Tibial artery (tissue), 4 donors: ENCODE measurements at regions not wholly inside any gene's neighbourhood (a gene's known extent, or its start where the extent isn't known, plus 50 kb on each side); places are given as distances from the start of the nearest gene placed in this dataset.

ENCODE experiments used
- DNase-seq, 2 donors: peaks; one replicate each; pipeline ENCODE4 v3.0.0-alpha.2; 2019
- H3K27ac ChIP-seq, 2 donors: fragments of 200-600 bp; sonication (generic) in 1 of 2; 1 replicate in 1 of 2; 2 replicates in 1 of 2; pipeline ENCODE4 v1.5.1; 2018 to 2019; ENCODE audit warnings: mild to moderate bottlenecking in 1 of 2
- H3K27me3 ChIP-seq, 2 donors: fragments of 200-600 bp; sonication (generic) in 1 of 2; one replicate each; pipeline versions ENCODE4 v1.5.1 to v1.6.0; 2016 to 2019
- H3K36me3 ChIP-seq, 3 donors: fragments of 200-600 bp; sonication (generic) in 2 of 3; one replicate each; pipeline ENCODE4 v1.5.1; 2016 to 2019; ENCODE audit warnings: mild to moderate bottlenecking in 2 of 3
- H3K4me1 ChIP-seq, 4 donors: fragments of 200-600 bp; sonication (generic) in 2 of 4; 1 replicate in 3 of 4; 2 replicates in 1 of 4; pipeline ENCODE4 v1.5.1; 2016 to 2019
- H3K4me3 ChIP-seq, 2 donors: fragments of 200-600 bp; sonication (generic) in 1 of 2; 1 replicate in 1 of 2; 2 replicates in 1 of 2; pipeline ENCODE4 v1.5.1; 2018 to 2019; ENCODE audit warnings: mild to moderate bottlenecking in 2 of 2
- H3K9me3 ChIP-seq, 3 donors: fragments of 200-600 bp; sonication (generic) in 1 of 3; one replicate each; pipeline ENCODE4 v1.5.1; 2016 to 2019
- CTCF ChIP-seq, 2 experiments: fragments of 200-600 bp in 1 of 2; fragments of 450-650 bp in 1 of 2; IDR thresholded peaks; one replicate each; pipeline ENCODE4 v1.5.1; 2017 to 2019; ENCODE audit warnings: antibody characterized with exemption in 2 of 2, mild to moderate bottlenecking in 1 of 2, moderate library complexity in 1 of 2
- intact Hi-C: fragments of 100-400 bp; cut with DNase I; formaldehyde crosslinking; loops from one replicate; pipeline ENCODE4 v1.15.0; 2023; ENCODE audit warnings: low total_unique reads

DNA sequence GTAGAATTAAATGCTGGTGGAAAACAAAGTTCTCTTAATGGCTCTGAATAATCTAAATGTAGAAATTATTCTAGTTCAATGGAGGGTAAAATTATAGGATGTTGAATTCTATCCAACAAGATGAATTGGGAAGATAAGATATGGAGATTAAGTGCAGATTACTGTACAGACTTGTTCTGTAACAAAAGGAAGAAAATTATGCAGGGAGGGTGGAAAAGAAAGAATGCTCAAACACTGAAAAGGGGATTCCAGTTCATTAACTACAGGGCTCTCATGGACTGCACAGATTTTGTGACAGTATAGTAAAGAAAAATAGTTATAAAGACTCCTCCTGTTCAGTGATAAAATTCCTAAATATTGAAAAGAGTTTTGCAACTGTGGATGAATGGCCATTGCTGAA lies 1794.0 kb upstream of the PCDH7 start:
- intact Hi-C loops: no loop called here
- no peak for DNase-seq
- H3K4me1 ChIP-seq: no peaks in the 10 kb centered on the region

GRCh38 chr4:28942631-28943030 lies 1777.5 kb upstream of the PCDH7 start:
- intact Hi-C loops: no loop called here
- Histone ChIP-seq H3K4me1 (no peaks in the 10 kb centered on the region), H3K27me3 (no peaks in the 10 kb centered on the region), H3K4me3 (no peak overlapping the region), H3K9me3 (no peaks in the 10 kb centered on the region), H3K27ac (no peak overlapping the region), H3K36me3 (no peaks in the 10 kb centered on the region)
- DNase-seq: no peak
- no peak for TF ChIP-seq CTCF (IDR thresholded peaks at IDR 0.05)

More for the DNA sequence above, 1794.0 kb upstream of the PCDH7 start:
- Histone ChIP-seq H3K4me3 (no peak overlapping the region), H3K9me3 (no peaks in the 10 kb centered on the region), H3K36me3 (no peaks in the 10 kb centered on the region), H3K27ac (no peak overlapping the region), H3K27me3 (no peaks in the 10 kb centered on the region)
- no peak for TF ChIP-seq CTCF (IDR thresholded peaks at IDR 0.05)

DNA sequence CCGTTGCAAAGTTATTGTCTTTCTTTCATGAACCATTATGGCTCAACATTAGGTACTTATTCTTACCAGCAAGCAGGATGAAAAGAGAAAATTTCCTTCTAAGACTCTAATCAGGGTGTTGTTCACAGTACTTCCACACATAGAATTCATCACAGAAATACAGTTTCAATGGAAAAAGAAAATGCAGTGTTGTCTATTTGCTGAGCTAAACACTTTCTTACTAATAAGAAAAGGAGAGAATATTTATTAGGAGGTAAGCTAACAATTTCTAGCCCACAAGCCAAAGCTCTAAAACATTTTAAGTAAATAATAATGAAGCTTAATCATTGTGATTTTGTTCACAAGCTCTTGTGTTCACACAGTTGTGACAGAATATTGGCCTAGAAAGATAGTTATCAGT lies 1772.8 kb upstream of the PCDH7 start:
- Histone ChIP-seq H3K27me3 (no peaks in the 10 kb centered on the region), H3K9me3 (no peaks in the 10 kb centered on the region), H3K4me3 (no peak overlapping the region), H3K27ac (no peak overlapping the region), H3K4me1 (no peaks in the 10 kb centered on the region), H3K36me3 (no peaks in the 10 kb centered on the region)
- no peak for TF ChIP-seq CTCF (IDR thresholded peaks at IDR 0.05)
- DNase-seq: no peak
- intact Hi-C loops: no loop called here

GRCh38 chr4:28948501-28948900 lies 1771.7 kb upstream of the PCDH7 start:
- intact Hi-C loops: no loop called here

GRCh38 chr4:28966982-28967381 lies 1753.2 kb upstream of the PCDH7 start:
- intact Hi-C loops: no loop called here
- H3K27me3 ChIP-seq: no peaks in the 10 kb centered on the region
- no peaks in the 10 kb centered on the region for H3K4me1 ChIP-seq
- no peaks in the 10 kb centered on the region for H3K9me3 ChIP-seq
- no peak overlapping the region for H3K4me3 ChIP-seq
- no peaks in the 10 kb centered on the region for H3K36me3 ChIP-seq
- no peak overlapping the region for H3K27ac ChIP-seq
- TF ChIP-seq CTCF (IDR thresholded peaks at IDR 0.05): no peak
- DNase-seq: no peak

More at GRCh38 chr4:28948501-28948900, 1771.7 kb upstream of the PCDH7 start:
- no peaks in the 10 kb centered on the region for H3K27me3 ChIP-seq
- H3K4me1 ChIP-seq: no peaks in the 10 kb centered on the region
- H3K27ac ChIP-seq: no peak overlapping the region
- TF ChIP-seq CTCF (IDR thresholded peaks at IDR 0.05): no peak
- no peak overlapping the region for H3K4me3 ChIP-seq
- H3K9me3 ChIP-seq: no peaks in the 10 kb centered on the region
- DNase-seq: no peak
- H3K36me3 ChIP-seq: no peaks in the 10 kb centered on the region
